ENCODE measurements at regions not wholly inside any gene's neighbourhood (a gene's known extent, or its start where the extent isn't known, plus 50 kb on each side); places are given as distances from the start of the nearest gene placed in this dataset.
"Not testable (repeated sequence)": the region's sequence is repeated elsewhere in the genome, so short reads cannot be mapped to it uniquely, and the experiment has no call there.

DNA sequence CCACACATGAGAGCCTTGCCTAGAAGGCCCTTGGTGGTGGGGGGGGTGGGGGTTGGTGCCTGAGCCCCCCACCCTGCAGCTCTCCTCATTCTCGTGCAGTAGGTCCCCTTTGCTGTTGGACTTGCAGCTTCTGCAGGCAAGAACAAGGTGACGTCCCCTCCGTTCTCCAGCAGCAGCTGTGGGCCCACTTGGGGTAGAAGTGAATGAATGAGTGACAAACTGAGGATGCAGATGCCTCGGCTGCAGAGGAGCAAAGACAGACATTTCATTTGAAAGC lies 88.6 kb upstream of the CTDP1 start:
- TF ChIP-seq EGR1 (IDR thresholded peaks at IDR 0.05; ENCODE audit: low read depth in 2 of 2) (no peak), HNF4G (IDR thresholded peaks at IDR 0.05) (no peak), NR2F2 (IDR thresholded peaks at IDR 0.05) (no peak), SP1 (IDR thresholded peaks at IDR 0.05) (no peak), RXRA (IDR thresholded peaks at IDR 0.05) (no peak)
- peaks cover 0 to 1% (median 0%) of the 10 kb centered on the region in 4 donors for H3K9me3 ChIP-seq (ENCODE audit: control insufficient read depth in 4 of 4, low read length in 3 of 4)
- 78% methylated on average over 4 of the region's 4 CpGs for WGBS
- no peak overlapping the region for H3K9ac ChIP-seq (ENCODE audit: low read depth in 1 of 2, low read length in 2 of 2)
- no peak overlapping the region for H3K27ac ChIP-seq (ENCODE audit: low read depth in 1 of 2, low read length in 2 of 2)
- H3K4me3 ChIP-seq (ENCODE audit: low read depth in 1 of 3, low read length in 3 of 3) = no peak overlapping the region
- peaks cover 0 to 1% (median 0%) of the 10 kb centered on the region in 4 donors for H3K27me3 ChIP-seq (ENCODE audit: control insufficient read depth in 4 of 4, insufficient read depth in 4 of 4, low read length in 3 of 4)
- no peaks in the 10 kb centered on the region for H3K4me1 ChIP-seq (ENCODE audit: control insufficient read depth in 4 of 4, insufficient read depth in 4 of 4, low read length in 3 of 4)
- DNase-seq (ENCODE audit: low spot score) = no peak
- H3K36me3 ChIP-seq (ENCODE audit: control insufficient read depth in 4 of 4, insufficient read depth in 3 of 4, low read depth in 1 of 4, low read length in 3 of 4) = no peaks in the 10 kb centered on the region

DNA sequence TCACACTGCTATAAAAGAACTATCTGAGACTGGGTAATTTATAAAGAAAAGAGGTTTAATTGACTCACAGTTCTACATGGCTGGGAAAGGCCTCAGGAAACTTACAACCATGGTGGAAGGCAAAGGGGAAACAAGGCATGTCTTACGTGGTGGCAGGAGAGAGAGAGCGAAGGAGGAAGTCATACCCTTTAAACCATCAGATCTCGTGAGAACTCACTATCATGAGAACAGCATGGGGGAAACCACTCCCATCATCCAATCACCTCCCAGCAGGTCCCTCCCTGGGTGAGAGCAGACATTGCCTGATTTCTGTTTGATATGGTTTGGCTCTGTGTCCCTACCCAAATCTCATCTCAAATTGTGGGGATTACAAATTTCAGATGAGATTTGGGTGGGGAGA lies 86.9 kb upstream of the CTDP1 start:
- H3K4me3 ChIP-seq (ENCODE audit: low read depth in 1 of 3, low read length in 3 of 3); DNase-seq (ENCODE audit: low spot score); H3K9ac ChIP-seq (ENCODE audit: low read depth in 1 of 2, low read length in 2 of 2); H3K9me3 ChIP-seq (ENCODE audit: control insufficient read depth in 4 of 4, low read length in 3 of 4); H3K27ac ChIP-seq (ENCODE audit: low read depth in 1 of 2, low read length in 2 of 2); H3K27me3 ChIP-seq (ENCODE audit: control insufficient read depth in 4 of 4, insufficient read depth in 4 of 4, low read length in 3 of 4); H3K36me3 ChIP-seq (ENCODE audit: control insufficient read depth in 4 of 4, insufficient read depth in 3 of 4, low read depth in 1 of 4, low read length in 3 of 4); H3K4me1 ChIP-seq (ENCODE audit: control insufficient read depth in 4 of 4, insufficient read depth in 4 of 4, low read length in 3 of 4): not testable (repeated sequence)
- 72% methylated on average over 3 of the region's 3 CpGs for WGBS

DNA sequence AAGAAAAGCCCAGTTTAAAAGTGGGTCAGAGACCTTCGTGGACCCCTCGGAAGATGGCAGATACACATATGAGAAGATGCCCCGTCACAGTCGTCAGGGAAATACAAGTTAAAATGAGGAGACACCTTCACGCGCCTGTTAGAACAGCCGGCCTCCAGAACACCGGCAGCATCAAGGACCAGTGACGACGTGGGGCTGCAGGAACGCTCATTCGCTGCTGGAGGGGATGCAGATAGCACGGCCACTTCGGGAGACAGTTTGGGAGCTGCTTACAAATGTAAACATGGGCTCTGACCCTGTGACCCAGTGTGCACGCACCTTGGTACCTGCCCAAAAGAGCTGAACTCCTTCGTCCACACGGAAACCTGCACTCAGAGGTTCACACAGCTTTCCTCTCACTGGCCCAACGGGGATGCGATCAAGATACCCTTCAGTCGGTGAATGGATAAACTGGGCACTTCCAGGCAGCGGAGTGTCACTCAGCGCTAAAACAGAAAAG lies 83.7 kb upstream of the CTDP1 start:
- H3K36me3 ChIP-seq (ENCODE audit: control insufficient read depth in 4 of 4, insufficient read depth in 3 of 4, low read depth in 1 of 4, low read length in 3 of 4) = no peaks in the 10 kb centered on the region
- H3K4me3 ChIP-seq (ENCODE audit: low read depth in 1 of 3, low read length in 3 of 3) = no peak overlapping the region
- peaks cover 0 to 7% (median 0%) of the 10 kb centered on the region in 4 donors for H3K27me3 ChIP-seq (ENCODE audit: control insufficient read depth in 4 of 4, insufficient read depth in 4 of 4, low read length in 3 of 4)
- H3K4me1 ChIP-seq (ENCODE audit: control insufficient read depth in 4 of 4, insufficient read depth in 4 of 4, low read length in 3 of 4) = no peaks in the 10 kb centered on the region
- H3K27ac ChIP-seq (ENCODE audit: low read depth in 1 of 2, low read length in 2 of 2) = no peak overlapping the region
- no peak for TF ChIP-seq EGR1 (IDR thresholded peaks at IDR 0.05; ENCODE audit: low read depth in 2 of 2)
- TF ChIP-seq, protein P1, sequence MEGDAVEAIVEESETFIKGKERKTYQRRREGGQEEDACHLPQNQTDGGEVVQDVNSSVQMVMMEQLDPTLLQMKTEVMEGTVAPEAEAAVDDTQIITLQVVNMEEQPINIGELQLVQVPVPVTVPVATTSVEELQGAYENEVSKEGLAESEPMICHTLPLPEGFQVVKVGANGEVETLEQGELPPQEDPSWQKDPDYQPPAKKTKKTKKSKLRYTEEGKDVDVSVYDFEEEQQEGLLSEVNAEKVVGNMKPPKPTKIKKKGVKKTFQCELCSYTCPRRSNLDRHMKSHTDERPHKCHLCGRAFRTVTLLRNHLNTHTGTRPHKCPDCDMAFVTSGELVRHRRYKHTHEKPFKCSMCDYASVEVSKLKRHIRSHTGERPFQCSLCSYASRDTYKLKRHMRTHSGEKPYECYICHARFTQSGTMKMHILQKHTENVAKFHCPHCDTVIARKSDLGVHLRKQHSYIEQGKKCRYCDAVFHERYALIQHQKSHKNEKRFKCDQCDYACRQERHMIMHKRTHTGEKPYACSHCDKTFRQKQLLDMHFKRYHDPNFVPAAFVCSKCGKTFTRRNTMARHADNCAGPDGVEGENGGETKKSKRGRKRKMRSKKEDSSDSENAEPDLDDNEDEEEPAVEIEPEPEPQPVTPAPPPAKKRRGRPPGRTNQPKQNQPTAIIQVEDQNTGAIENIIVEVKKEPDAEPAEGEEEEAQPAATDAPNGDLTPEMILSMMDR (IDR thresholded peaks at IDR 0.05; ENCODE audit: low read depth, low read length, missing input control) = no peak
- TF ChIP-seq TAF1 (conservative IDR thresholded peaks at IDR 0.05) = no peak
- TF ChIP-seq JUND (IDR thresholded peaks at IDR 0.05) = no peak
- TF ChIP-seq RAD21 (IDR thresholded peaks at IDR 0.05) = no peak
- TF ChIP-seq NR2F2 (IDR thresholded peaks at IDR 0.05) = no peak
- TF ChIP-seq, protein P2, sequence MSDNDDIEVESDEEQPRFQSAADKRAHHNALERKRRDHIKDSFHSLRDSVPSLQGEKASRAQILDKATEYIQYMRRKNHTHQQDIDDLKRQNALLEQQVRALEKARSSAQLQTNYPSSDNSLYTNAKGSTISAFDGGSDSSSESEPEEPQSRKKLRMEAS (IDR thresholded peaks at IDR 0.05) = no peak
- no peak for TF ChIP-seq FOXA1 (IDR thresholded peaks at IDR 0.05)
- TF ChIP-seq, protein P3, sequence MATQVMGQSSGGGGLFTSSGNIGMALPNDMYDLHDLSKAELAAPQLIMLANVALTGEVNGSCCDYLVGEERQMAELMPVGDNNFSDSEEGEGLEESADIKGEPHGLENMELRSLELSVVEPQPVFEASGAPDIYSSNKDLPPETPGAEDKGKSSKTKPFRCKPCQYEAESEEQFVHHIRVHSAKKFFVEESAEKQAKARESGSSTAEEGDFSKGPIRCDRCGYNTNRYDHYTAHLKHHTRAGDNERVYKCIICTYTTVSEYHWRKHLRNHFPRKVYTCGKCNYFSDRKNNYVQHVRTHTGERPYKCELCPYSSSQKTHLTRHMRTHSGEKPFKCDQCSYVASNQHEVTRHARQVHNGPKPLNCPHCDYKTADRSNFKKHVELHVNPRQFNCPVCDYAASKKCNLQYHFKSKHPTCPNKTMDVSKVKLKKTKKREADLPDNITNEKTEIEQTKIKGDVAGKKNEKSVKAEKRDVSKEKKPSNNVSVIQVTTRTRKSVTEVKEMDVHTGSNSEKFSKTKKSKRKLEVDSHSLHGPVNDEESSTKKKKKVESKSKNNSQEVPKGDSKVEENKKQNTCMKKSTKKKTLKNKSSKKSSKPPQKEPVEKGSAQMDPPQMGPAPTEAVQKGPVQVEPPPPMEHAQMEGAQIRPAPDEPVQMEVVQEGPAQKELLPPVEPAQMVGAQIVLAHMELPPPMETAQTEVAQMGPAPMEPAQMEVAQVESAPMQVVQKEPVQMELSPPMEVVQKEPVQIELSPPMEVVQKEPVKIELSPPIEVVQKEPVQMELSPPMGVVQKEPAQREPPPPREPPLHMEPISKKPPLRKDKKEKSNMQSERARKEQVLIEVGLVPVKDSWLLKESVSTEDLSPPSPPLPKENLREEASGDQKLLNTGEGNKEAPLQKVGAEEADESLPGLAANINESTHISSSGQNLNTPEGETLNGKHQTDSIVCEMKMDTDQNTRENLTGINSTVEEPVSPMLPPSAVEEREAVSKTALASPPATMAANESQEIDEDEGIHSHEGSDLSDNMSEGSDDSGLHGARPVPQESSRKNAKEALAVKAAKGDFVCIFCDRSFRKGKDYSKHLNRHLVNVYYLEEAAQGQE (IDR thresholded peaks at IDR 0.05) = no peak
- TF ChIP-seq SP1 (IDR thresholded peaks at IDR 0.05) = no peak
- TF ChIP-seq HNF4A (conservative IDR thresholded peaks at IDR 0.05) = no peak
- TF ChIP-seq FOXA2 (IDR thresholded peaks at IDR 0.05) = no peak
- TF ChIP-seq, protein P4, sequence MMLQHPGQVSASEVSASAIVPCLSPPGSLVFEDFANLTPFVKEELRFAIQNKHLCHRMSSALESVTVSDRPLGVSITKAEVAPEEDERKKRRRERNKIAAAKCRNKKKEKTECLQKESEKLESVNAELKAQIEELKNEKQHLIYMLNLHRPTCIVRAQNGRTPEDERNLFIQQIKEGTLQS (IDR thresholded peaks at IDR 0.05) = no peak
- no peak for TF ChIP-seq YY1 (IDR thresholded peaks at IDR 0.05)
- 63% methylated on average over 22 of the region's 22 CpGs for WGBS
- H3K9me3 ChIP-seq (ENCODE audit: control insufficient read depth in 4 of 4, low read length in 3 of 4) = peaks cover 0 to 4% (median 0%) of the 10 kb centered on the region in 4 donors
- no peak for DNase-seq (ENCODE audit: low spot score)
- H3K9ac ChIP-seq (ENCODE audit: low read depth in 1 of 2, low read length in 2 of 2) = no peak overlapping the region

All from liver (tissue), 8 donors.